ENCODE measurements at regions not wholly inside any gene's neighbourhood (a gene's known extent, or its start where the extent isn't known, plus 50 kb on each side); places are given as distances from the start of the nearest gene placed in this dataset.

GRCh38 chr5:158466191-158466590 lies 607.2 kb upstream of the CLINT1 start:
- H4K20me1 ChIP-seq (ENCODE audit: insufficient read depth, low read length), result no peaks in the 10 kb centered on the region

GRCh38 chr5:158465086-158465972 lies 606.4 kb upstream of the CLINT1 start:
- H3K27ac ChIP-seq (ENCODE audit: low read depth, low read length, poor library complexity, severe bottlenecking), result no peak overlapping the region

More at GRCh38 chr5:158466191-158466590, 607.2 kb upstream of the CLINT1 start:
- Histone ChIP-seq H3K36me3 (ENCODE audit: insufficient read depth, low read length) (no peaks in the 10 kb centered on the region), H3K27ac (ENCODE audit: low read depth, low read length, poor library complexity, severe bottlenecking) (no peak overlapping the region), H2AFZ (ENCODE audit: low read length) (no peak overlapping the region), H3K4me1 (ENCODE audit: insufficient read depth, low read length, severe bottlenecking) (peaks cover 19% of the 10 kb centered on the region), H3K9ac (ENCODE audit: low read length) (no peak overlapping the region), H3K79me2 (ENCODE audit: insufficient read depth, low read length) (no peaks in the 10 kb centered on the region), H3F3A (ENCODE audit: insufficient read depth, low read length) (no peaks in the 10 kb centered on the region), H3K4me2 (ENCODE audit: low read length) (no peak overlapping the region), H3K27me3 (ENCODE audit: insufficient read depth, low read length) (no peaks in the 10 kb centered on the region), H3K9me3 (ENCODE audit: low read length) (no peaks in the 10 kb centered on the region), H3K4me3 (ENCODE audit: low read depth, low read length, poor library complexity, severe bottlenecking) (no peak overlapping the region), H3K9me2 (ENCODE audit: low read depth, low read length) (no peaks in the 10 kb centered on the region)
- TF ChIP-seq EZH2 (IDR thresholded peaks at IDR 0.05; ENCODE audit: borderline replicate concordance, low read length) (no peak), CTCF (IDR thresholded peaks at IDR 0.05; ENCODE audit: low read length) (no peak)

GRCh38 chr5:158464383-158464782 lies 605.4 kb upstream of the CLINT1 start:
- Histone ChIP-seq H3K79me2 (ENCODE audit: insufficient read depth, low read length) (no peaks in the 10 kb centered on the region), H3K9me2 (ENCODE audit: low read depth, low read length) (no peaks in the 10 kb centered on the region), H3K27me3 (ENCODE audit: insufficient read depth, low read length) (no peaks in the 10 kb centered on the region), H3K4me3 (ENCODE audit: low read depth, low read length, poor library complexity, severe bottlenecking) (no peak overlapping the region), H3K9me3 (ENCODE audit: low read length) (no peaks in the 10 kb centered on the region), H3K36me3 (ENCODE audit: insufficient read depth, low read length) (no peaks in the 10 kb centered on the region), H3K4me1 (ENCODE audit: insufficient read depth, low read length, severe bottlenecking) (peaks cover 14% of the 10 kb centered on the region), H3K27ac (ENCODE audit: low read depth, low read length, poor library complexity, severe bottlenecking) (no peak overlapping the region), H2AFZ (ENCODE audit: low read length) (no peak overlapping the region), H3F3A (ENCODE audit: insufficient read depth, low read length) (no peaks in the 10 kb centered on the region), H3K4me2 (ENCODE audit: low read length) (no peak overlapping the region), H3K9ac (ENCODE audit: low read length) (no peak overlapping the region), H4K20me1 (ENCODE audit: insufficient read depth, low read length) (no peaks in the 10 kb centered on the region)
- TF ChIP-seq EZH2 (IDR thresholded peaks at IDR 0.05; ENCODE audit: borderline replicate concordance, low read length), result no peak
- TF ChIP-seq CTCF (IDR thresholded peaks at IDR 0.05; ENCODE audit: low read length), result no peak

More at GRCh38 chr5:158465086-158465972, 606.4 kb upstream of the CLINT1 start:
- Histone ChIP-seq H4K20me1 (ENCODE audit: insufficient read depth, low read length) (no peaks in the 10 kb centered on the region), H3K4me2 (ENCODE audit: low read length) (no peak overlapping the region), H3K4me3 (ENCODE audit: low read depth, low read length, poor library complexity, severe bottlenecking) (no peak overlapping the region), H3K9me2 (ENCODE audit: low read depth, low read length) (no peaks in the 10 kb centered on the region), H3K9me3 (ENCODE audit: low read length) (no peaks in the 10 kb centered on the region), H3F3A (ENCODE audit: insufficient read depth, low read length) (no peaks in the 10 kb centered on the region), H3K79me2 (ENCODE audit: insufficient read depth, low read length) (no peaks in the 10 kb centered on the region), H3K27me3 (ENCODE audit: insufficient read depth, low read length) (no peaks in the 10 kb centered on the region), H3K9ac (ENCODE audit: low read length) (no peak overlapping the region), H3K4me1 (ENCODE audit: insufficient read depth, low read length, severe bottlenecking) (peaks cover 14% of the 10 kb centered on the region), H3K36me3 (ENCODE audit: insufficient read depth, low read length) (no peaks in the 10 kb centered on the region), H2AFZ (ENCODE audit: low read length) (no peak overlapping the region)
- TF ChIP-seq CTCF (IDR thresholded peaks at IDR 0.05; ENCODE audit: low read length) (no peak), EZH2 (IDR thresholded peaks at IDR 0.05; ENCODE audit: borderline replicate concordance, low read length) (no peak)
